ENCODE measurements at regions not wholly inside any gene's neighbourhood (a gene's known extent, or its start where the extent isn't known, plus 50 kb on each side); places are given as distances from the start of the nearest gene placed in this dataset.

GRCh38 chr10:28181478-28182096, 121.3 kb downstream of the MPP7 start:
- Histone ChIP-seq H3K9me3 (ENCODE audit: low read depth) (no peaks in the 10 kb centered on the region), H3K9ac (no peak overlapping the region)

GRCh38 chr10:28180654-28181053, 122.2 kb downstream of the MPP7 start:
- H3K4me1 Mint-ChIP-seq: no peaks in the 10 kb centered on the region
- Histone ChIP-seq H4K20me1 (ENCODE audit: low read depth) (no peaks in the 10 kb centered on the region), H3K27ac (no peak overlapping the region), H2AFZ (replicated peaks) (no peak overlapping the region), H3K4me1 (peaks cover 3% of the 10 kb centered on the region), H3K9me3 (ENCODE audit: low read depth) (no peaks in the 10 kb centered on the region), H3K9ac (no peak overlapping the region), H3K4me3 (no peak overlapping the region), H3K4me2 (no peak overlapping the region), H3K27me3 (no peaks in the 10 kb centered on the region), H3F3A (ENCODE audit: low read depth) (peaks cover 3% of the 10 kb centered on the region), H3K36me3 (no peaks in the 10 kb centered on the region), H3K79me2 (ENCODE audit: low read depth) (no peaks in the 10 kb centered on the region)
- TF ChIP-seq EZH2 (IDR thresholded peaks at IDR 0.05) (no peak), EZH2phosphoT487 (IDR thresholded peaks at IDR 0.05) (no peak)
- H3K36me3 Mint-ChIP-seq: no peaks in the 10 kb centered on the region
- no peak for DNase-seq (ENCODE audit: low spot score)
- no peak overlapping the region for H3K27ac Mint-ChIP-seq
- no peak overlapping the region for H3K4me3 Mint-ChIP-seq
- no peaks in the 10 kb centered on the region for H3K9me3 Mint-ChIP-seq
- no peaks in the 10 kb centered on the region for H3K27me3 Mint-ChIP-seq (ENCODE audit: insufficient read depth, low read depth)

More at GRCh38 chr10:28181478-28182096, 121.3 kb downstream of the MPP7 start:
- no peak overlapping the region for H3K4me3 Mint-ChIP-seq
- no peak overlapping the region for H3K27ac ChIP-seq
- no peaks in the 10 kb centered on the region for H3K27me3 ChIP-seq
- H3K4me1 ChIP-seq: peaks cover 3% of the 10 kb centered on the region
- H3K9me3 Mint-ChIP-seq: no peaks in the 10 kb centered on the region
- peaks cover 3% of the 10 kb centered on the region for H3F3A ChIP-seq (ENCODE audit: low read depth)
- no peaks in the 10 kb centered on the region for H4K20me1 ChIP-seq (ENCODE audit: low read depth)
- DNase-seq (ENCODE audit: low spot score): no peak
- no peak overlapping the region for H3K4me3 ChIP-seq
- no peak overlapping the region for H3K27ac Mint-ChIP-seq
- TF ChIP-seq EZH2 (IDR thresholded peaks at IDR 0.05) (no peak), CTCF (IDR thresholded peaks at IDR 0.05) (no peak), EZH2phosphoT487 (IDR thresholded peaks at IDR 0.05) (no peak)
- H3K36me3 Mint-ChIP-seq: no peaks in the 10 kb centered on the region
- no peaks in the 10 kb centered on the region for H3K4me1 Mint-ChIP-seq
- no peak overlapping the region for H3K4me2 ChIP-seq
- H3K79me2 ChIP-seq (ENCODE audit: low read depth): no peaks in the 10 kb centered on the region
- H2AFZ ChIP-seq (replicated peaks): no peak overlapping the region
- no peaks in the 10 kb centered on the region for H3K27me3 Mint-ChIP-seq (ENCODE audit: insufficient read depth, low read depth)
- no peaks in the 10 kb centered on the region for H3K36me3 ChIP-seq

GRCh38 chr10:28179743-28180099, 123.1 kb downstream of the MPP7 start:
- Histone ChIP-seq H3K4me2 (no peak overlapping the region), H3K27ac (no peak overlapping the region), H3K4me3 (no peak overlapping the region), H2AFZ (replicated peaks) (no peak overlapping the region), H3K36me3 (no peaks in the 10 kb centered on the region), H3K4me1 (peaks cover 3% of the 10 kb centered on the region), H3F3A (ENCODE audit: low read depth) (peaks cover 3% of the 10 kb centered on the region), H3K9me3 (ENCODE audit: low read depth) (no peaks in the 10 kb centered on the region), H3K27me3 (no peaks in the 10 kb centered on the region), H4K20me1 (ENCODE audit: low read depth) (no peaks in the 10 kb centered on the region), H3K9ac (no peak overlapping the region), H3K79me2 (ENCODE audit: low read depth) (no peaks in the 10 kb centered on the region)
- no peaks in the 10 kb centered on the region for H3K36me3 Mint-ChIP-seq
- no peaks in the 10 kb centered on the region for H3K27me3 Mint-ChIP-seq (ENCODE audit: insufficient read depth, low read depth)
- H3K4me1 Mint-ChIP-seq: no peaks in the 10 kb centered on the region
- H3K27ac Mint-ChIP-seq: no peak overlapping the region
- H3K4me3 Mint-ChIP-seq: no peak overlapping the region
- TF ChIP-seq CTCF (IDR thresholded peaks at IDR 0.05) (no peak), EZH2phosphoT487 (IDR thresholded peaks at IDR 0.05) (no peak), EZH2 (IDR thresholded peaks at IDR 0.05) (no peak)
- DNase-seq (ENCODE audit: low spot score): no peak
- H3K9me3 Mint-ChIP-seq: no peaks in the 10 kb centered on the region

- Histone ChIP-seq H3K36me3 (no peaks in the 10 kb centered on the region), H3K4me1 (peaks cover 3% of the 10 kb centered on the region), H3K4me3 (no peak overlapping the region), H3K9me3 (ENCODE audit: low read depth) (no peaks in the 10 kb centered on the region), H3F3A (ENCODE audit: low read depth) (peaks cover 3% of the 10 kb centered on the region), H3K27ac (no peak overlapping the region), H3K79me2 (ENCODE audit: low read depth) (no peaks in the 10 kb centered on the region), H3K27me3 (no peaks in the 10 kb centered on the region), H3K4me2 (no peak overlapping the region), H4K20me1 (ENCODE audit: low read depth) (no peaks in the 10 kb centered on the region), H2AFZ (replicated peaks) (no peak overlapping the region), H3K9ac (no peak overlapping the region)
- H3K9me3 Mint-ChIP-seq: no peaks in the 10 kb centered on the region
- H3K4me3 Mint-ChIP-seq: no peak overlapping the region
- no peaks in the 10 kb centered on the region for H3K27me3 Mint-ChIP-seq (ENCODE audit: insufficient read depth, low read depth)
- H3K27ac Mint-ChIP-seq: no peak overlapping the region
- H3K4me1 Mint-ChIP-seq: no peaks in the 10 kb centered on the region
- no peaks in the 10 kb centered on the region for H3K36me3 Mint-ChIP-seq
- DNase-seq (ENCODE audit: low spot score): peak; percentile 74
- no peak for TF ChIP-seq EZH2phosphoT487 (IDR thresholded peaks at IDR 0.05)
- peak; percentile 89 for TF ChIP-seq CTCF (IDR thresholded peaks at IDR 0.05)
Measured at GRCh38 chr10:28179006-28179742, 123.7 kb downstream of the MPP7 start.
